ENCODE measurements at regions not wholly inside any gene's neighbourhood (a gene's known extent, or its start where the extent isn't known, plus 50 kb on each side); places are given as distances from the start of the nearest gene placed in this dataset.
"Not testable (repeated sequence)": the region's sequence is repeated elsewhere in the genome, so short reads cannot be mapped to it uniquely, and the experiment has no call there.

- DNase-seq = no peak
These were observed 324.1 kb upstream of the FAM47C start for GRCh38 chrX:36684053-36684452.

- no peak for DNase-seq
These were observed 286.2 kb upstream of the FAM47C start for GRCh38 chrX:36721990-36722389.

- DNase-seq = no peak
These were observed 254.6 kb upstream of the FAM47C start for GRCh38 chrX:36753602-36754001.

- DNase-seq = no peak
These were observed 220.4 kb upstream of the FAM47C start for GRCh38 chrX:36787752-36788151.

DNA sequence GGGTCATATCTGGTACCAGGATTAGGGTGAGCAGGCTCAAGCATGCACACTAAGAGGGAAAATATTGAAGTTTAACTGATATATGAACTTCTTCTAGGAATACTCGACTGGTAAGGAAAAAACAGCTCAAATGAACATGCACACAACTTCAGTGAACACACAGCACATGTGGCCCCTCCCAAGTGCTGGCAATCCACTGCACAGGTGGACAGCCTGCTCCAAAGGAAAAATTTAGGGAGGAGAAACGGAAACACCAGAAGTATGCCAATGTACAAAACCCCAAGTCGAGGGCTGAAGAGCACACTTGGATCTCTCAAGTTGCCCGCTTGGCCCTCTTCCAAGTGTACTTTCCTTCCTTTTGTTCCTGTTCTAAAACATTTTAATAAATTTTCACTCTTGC is 205.0 kb upstream of the FAM47C start:
- DNase-seq = no peak

DNA sequence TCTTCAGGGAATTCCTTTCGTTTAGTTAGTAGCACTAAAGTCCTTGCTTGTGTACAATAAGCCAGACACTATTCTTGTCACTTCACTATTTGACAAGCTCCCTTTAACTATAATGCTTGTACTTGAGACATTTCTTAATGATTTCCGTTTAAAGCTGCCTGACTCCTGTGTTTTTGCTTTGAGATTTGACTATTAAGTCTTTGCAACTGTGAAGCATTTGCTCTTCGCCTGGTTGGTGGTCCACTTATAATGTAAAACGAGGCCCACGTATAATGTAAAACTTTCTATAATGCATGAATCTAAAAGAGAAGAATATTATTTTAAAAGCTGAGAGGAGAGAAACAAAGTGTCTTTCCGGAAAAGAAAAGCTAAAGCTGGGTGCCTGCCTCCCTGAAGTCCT is 204.1 kb upstream of the FAM47C start:
- DNase-seq = no peak

DNA sequence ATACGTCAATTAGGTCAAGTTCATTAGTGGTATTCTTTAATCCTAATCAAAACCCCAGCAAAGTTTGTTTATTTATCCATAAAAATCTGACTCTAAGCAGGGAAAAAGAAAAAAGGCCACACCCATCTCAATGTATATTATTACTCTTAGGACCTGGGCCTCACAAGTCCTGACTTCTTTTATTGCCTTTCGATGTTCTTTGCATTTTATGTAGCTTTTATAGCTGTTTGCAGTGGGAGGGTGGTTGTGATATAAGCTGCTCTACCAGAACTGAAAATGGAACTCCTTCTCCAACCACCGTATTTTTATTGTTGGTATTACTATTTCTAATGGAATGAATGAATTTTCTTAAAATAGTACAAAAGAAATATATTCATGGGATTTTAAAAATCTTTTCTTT is 163.3 kb upstream of the FAM47C start:
- no peak for DNase-seq

DNA sequence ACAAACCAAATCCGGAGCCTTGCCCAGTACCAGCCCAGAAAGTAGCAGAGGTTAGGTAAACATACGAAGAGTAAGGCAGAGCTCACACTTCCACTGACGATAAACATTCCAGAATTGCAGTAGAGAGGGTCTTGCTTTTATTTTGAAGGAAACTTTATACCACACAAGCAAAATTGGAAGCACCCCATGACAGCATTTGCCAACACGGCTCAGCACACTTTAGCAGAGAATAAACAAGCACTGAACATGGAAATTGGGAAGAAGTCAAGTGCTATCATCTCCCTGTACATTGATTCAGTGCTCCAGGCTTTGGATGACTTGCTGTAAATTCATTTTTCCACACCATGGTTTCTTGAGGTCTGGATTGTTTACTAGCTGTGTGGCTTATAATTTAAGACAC is 160.7 kb upstream of the FAM47C start:
- no peak for DNase-seq

DNA sequence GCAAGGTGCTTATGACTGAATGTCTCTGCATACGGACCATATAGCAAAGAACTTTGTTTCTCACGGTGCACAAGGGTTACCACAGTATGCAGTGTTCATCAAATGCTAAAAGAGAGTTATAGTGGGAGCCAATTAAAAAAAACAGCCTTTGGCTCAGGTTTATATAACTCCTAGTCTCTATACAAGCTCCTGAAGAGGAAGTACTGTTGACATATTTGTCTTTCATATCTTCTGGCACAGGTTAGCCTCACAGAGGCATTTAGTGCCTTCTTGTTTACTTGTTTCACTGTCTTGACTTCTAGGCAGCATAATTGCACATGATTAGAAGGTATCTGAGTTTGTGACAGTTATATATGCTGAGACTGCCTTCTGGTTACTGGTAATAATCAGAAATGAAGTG is 158.8 kb upstream of the FAM47C start:
- DNase-seq = no peak

- DNase-seq = no peak
These were observed 151.3 kb upstream of the FAM47C start for GRCh38 chrX:36856849-36857248.

DNA sequence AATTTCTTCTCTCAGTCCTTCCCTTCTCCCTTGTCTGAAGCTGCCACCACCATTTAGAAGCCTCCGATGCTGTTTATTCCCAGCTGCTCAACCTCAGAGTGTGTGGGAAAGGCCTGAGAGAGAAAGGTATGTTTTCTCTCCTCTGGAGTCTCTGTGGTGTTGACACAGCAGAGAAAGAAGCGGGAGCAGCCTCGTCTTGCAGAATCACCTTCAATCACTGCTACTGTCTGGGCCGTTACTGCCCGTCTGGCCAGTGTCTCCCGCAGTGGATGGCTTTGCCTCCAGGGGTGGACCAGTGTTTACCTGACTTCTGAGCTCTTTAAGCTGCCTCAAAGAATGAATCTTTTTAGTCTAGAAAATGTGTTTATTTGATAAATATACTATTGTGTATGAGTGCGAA is 148.9 kb upstream of the FAM47C start:
- DNase-seq = no peak

GRCh38 chrX:36861601-36862000 is 146.6 kb upstream of the FAM47C start:
- no peak for DNase-seq

GRCh38 chrX:36867143-36867542 is 141.0 kb upstream of the FAM47C start:
- DNase-seq = no peak

GRCh38 chrX:36868592-36868991 is 139.6 kb upstream of the FAM47C start:
- no peak for DNase-seq

DNA sequence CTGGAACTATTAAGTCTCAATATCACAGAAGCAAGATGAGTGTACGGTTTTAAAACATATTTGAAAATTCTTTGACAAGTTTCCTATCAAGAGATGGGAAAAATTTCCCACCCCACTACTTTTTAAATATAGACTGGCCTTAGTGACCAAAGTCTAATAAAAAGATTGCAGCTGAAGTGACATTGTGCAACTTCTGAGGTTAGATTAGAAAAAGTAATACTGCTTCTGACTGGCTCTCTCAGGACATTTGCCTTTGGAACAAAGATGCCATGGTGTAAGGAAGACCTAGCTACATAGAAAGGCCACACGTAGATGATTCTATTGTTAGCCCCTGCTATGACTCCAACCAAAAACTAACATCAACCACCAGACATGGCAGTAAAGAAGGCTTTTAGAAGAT is 138.7 kb upstream of the FAM47C start:
- no peak for DNase-seq

GRCh38 chrX:36897690-36898089 is 110.5 kb upstream of the FAM47C start:
- no peak for DNase-seq

DNA sequence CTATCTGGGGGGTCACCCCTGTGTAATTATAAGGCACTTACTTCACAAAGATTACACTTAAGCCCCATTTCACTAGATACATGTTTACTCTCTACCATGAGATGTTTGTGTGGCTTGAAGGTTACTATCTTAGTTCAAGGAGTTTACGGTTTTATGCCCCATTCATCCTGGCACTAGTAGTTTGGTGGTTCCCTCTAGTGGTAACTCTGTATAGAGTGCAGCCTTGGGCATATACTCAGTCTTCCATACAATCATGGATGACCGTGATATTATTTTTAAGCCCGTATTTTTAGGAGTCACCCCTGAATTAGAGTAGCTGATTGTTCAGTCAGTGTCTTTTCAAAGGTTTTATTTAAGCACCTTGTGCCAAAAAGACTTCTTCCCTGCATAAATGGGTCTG is 109.9 kb upstream of the FAM47C start:
- no peak for DNase-seq

GRCh38 chrX:36904561-36904960 is 103.6 kb upstream of the FAM47C start:
- DNase-seq = not testable (repeated sequence)

GRCh38 chrX:36908801-36909675 is 99.1 kb upstream of the FAM47C start:
- peak; percentile 3 for DNase-seq

DNA sequence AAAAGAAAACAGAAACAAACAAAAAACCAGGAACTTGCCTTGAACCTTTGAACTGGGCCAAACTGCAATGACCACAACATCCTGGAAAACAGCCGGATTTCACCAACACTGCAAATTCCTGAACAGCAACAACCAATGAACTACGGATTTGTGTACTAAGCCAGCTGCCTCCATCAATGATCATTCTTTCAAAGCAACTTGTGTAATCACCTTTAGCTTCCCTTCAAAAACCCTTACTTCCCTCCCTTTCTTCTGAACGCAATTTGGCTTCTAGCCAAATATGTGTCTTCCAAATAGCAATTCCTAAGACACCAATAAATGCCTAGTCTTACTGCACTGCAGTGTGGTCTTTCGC is 98.5 kb upstream of the FAM47C start:
- no peak for DNase-seq

GRCh38 chrX:36913551-36913950 is 94.6 kb upstream of the FAM47C start:
- no peak for DNase-seq

DNA sequence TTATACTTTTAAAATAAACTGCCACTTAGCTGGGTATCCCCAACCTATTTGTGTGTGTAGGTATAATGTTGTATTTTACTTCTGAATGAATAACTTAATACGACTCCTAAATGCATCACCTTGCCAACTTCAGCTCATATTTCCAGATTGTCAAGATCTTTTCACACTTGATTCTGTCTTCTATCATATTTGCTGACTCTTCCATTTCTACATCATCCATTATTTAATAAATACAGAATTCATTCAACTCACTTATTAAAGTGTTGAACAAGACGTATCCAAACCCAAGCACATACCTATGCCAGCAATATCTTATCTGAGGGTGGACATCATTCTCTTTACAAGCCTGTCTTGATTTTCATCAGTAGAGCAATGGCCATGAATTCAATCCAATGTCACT is 91.2 kb upstream of the FAM47C start:
- DNase-seq = no peak

- no peak for DNase-seq
These were observed 80.5 kb upstream of the FAM47C start for GRCh38 chrX:36927712-36928111.

DNA sequence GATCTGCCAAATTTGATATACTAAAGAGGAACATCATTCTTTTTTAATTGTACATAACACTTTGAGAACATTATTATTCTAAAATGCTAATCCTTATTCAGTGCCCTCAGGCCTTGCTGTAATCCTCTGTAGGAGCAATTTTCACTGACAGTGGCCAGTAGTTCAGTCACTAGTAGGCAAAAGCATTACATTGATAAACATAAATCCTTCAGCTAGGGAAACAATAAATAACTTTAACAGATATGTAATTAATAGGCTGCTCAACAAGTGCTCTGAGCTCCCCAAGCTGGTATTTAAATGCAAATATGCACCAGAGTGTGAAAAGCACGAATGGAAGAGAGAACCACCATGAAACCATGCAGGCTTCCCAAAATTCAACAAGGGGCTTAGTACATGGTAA is 77.7 kb upstream of the FAM47C start:
- DNase-seq = no peak

GRCh38 chrX:36947214-36947613 is 61.0 kb upstream of the FAM47C start:
- DNase-seq = no peak

All from NCI-H1092 (cell line).